H54 (cell line): ENCODE measurements at regions not wholly inside any gene's neighbourhood (a gene's known extent, or its start where the extent isn't known, plus 50 kb on each side); places are given as distances from the start of the nearest gene placed in this dataset.
"Not testable (repeated sequence)": the region's sequence is repeated elsewhere in the genome, so short reads cannot be mapped to it uniquely, and the experiment has no call there.

Experiments
- DNase-seq: peaks from one replicate; pipeline ENCODE4 v3.0.0; 2011; ENCODE audit warnings: low spot score, mixed read lengths; ENCODE audit not compliant: insufficient read length
- FAIRE-seq: peaks from 3 replicates; lab custom pipeline; 2011; peaks lifted over from hg19 to GRCh38; lab: Jason Lieb, UNC
- POLR2A ChIP-seq: IDR thresholded peaks from 2 replicates; pipeline ENCODE4 v1.6.1; 2011; ENCODE audit warnings: low read depth, mild to moderate bottlenecking, low read length

DNA sequence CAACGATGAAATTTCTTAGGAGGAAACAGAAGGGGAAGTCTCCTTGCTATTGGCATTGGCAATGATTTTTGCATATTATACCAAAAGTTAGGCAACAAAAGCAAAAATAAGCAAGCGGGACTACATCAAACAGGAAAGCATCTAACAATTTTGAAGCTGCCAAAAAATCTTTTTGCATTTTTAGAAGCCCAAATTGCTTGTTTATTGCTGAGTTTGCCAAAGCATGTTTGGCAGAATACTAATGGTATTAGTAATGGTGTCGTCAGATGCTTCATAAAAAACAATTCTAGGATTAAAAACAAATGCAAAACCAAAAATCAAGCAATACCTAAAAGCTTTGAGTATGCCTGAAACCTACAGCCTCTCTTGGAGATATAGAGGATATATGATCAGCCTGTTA is 80.0 kb downstream of the GALR1 start:
- TF ChIP-seq POLR2A: no peak
- no peak for FAIRE-seq

DNA sequence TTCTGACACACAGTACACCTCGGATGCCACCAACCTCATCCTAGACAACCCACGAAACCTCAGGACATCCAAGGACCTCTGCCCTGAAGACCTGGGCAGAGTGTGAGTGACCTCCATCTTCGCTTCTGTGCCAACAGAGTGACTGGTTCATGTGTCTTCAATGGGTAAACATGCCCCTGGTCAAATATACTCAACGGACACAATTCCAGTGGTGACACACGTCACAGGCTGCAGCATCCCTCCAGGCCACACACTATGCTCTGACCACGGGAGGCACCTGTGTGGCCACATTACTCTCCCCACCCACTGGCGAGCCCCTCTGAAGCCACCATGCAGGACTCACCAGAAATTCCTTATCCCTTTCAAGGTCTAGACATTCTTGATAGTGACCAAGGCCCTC is 85.2 kb downstream of the GALR1 start:
- no peak for TF ChIP-seq POLR2A
- DNase-seq (no peak), FAIRE-seq (no peak)

More for the DNA sequence above, 80.0 kb downstream of the GALR1 start:
- no peak for DNase-seq

DNA sequence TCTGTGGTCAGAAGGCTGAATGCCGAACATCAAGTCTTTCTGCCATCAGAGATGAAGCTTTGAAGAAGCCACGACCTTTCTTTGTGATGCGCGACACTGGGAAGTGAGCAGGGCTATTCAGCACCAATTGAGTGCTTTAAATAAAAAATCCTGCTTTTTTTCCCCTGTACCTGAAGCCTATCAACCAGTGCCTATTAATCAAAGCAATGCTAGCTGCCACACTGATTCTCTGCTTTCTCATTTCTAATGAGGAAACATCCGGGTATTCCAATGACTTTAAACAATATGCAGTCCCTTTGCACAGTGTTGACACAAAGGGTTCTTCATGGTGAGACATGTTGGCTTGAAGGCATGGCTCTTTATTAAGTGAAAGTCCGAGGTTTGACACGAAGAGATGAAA is 88.0 kb downstream of the GALR1 start:
- FAIRE-seq (no peak), DNase-seq (no peak)
- TF ChIP-seq POLR2A: no peak

DNA sequence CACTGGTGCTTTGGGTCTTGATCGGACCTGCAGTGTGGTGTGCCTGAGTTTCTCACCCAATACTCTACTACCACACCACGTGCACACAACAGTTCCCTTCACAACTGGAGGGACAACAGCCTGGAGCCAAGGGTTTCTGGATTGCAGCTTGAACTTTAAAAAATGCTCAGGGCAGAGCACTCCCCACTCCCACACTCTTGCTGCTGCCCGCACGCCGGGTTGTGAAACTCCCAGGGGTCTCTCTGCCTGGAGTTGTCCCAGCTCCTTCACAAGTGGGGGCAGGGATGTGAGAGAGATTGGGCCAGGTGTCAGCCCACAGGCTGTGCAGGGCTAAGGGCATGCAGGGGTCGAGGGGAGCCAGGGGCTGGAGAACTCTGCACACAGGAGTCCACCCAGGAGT is 89.4 kb downstream of the GALR1 start:
- no peak for TF ChIP-seq POLR2A
- no peak for FAIRE-seq
- DNase-seq: no peak

GRCh38 chr18:77339623-77340022 is 90.0 kb downstream of the GALR1 start:
- DNase-seq (no peak), FAIRE-seq (no peak)
- TF ChIP-seq POLR2A: no peak

DNA sequence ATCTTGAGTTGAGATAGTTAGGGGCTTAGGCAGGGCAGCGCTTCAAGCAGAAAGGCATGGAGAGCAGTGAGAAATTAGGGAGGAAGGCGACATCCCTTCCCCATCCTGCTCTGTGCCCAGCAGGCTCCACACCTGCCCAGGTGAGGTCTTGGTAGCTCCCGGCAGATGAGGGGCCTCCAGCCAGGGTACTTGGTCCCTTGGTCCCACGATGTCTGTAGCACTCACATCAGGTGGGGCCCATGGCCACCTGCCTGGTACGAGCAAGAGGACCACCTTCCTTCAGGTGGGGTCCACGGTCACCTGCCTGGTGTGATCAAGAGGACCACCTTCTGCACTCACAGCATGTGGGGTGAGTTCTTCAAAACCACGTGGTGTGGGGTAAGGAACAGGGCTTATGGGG is 91.2 kb downstream of the GALR1 start:
- no peak for DNase-seq
- TF ChIP-seq POLR2A: no peak
- no peak for FAIRE-seq

- FAIRE-seq (no peak), DNase-seq (no peak)
- no peak for TF ChIP-seq POLR2A
These were observed 92.1 kb downstream of the GALR1 start for GRCh38 chr18:77341527-77342325.

GRCh38 chr18:77342736-77343135 is 93.1 kb downstream of the GALR1 start:
- TF ChIP-seq POLR2A: no peak
- DNase-seq: no peak
- no peak for FAIRE-seq

GRCh38 chr18:77343846-77344510 is 94.3 kb downstream of the GALR1 start:
- no peak for FAIRE-seq
- no peak for TF ChIP-seq POLR2A
- no peak for DNase-seq

- no peak for DNase-seq
- no peak for TF ChIP-seq POLR2A
- no peak for FAIRE-seq
These were observed 95.3 kb downstream of the GALR1 start for GRCh38 chr18:77344786-77345500.

GRCh38 chr18:77346208-77346810 is 96.7 kb downstream of the GALR1 start:
- DNase-seq (no peak), FAIRE-seq (no peak)
- TF ChIP-seq POLR2A: no peak

DNA sequence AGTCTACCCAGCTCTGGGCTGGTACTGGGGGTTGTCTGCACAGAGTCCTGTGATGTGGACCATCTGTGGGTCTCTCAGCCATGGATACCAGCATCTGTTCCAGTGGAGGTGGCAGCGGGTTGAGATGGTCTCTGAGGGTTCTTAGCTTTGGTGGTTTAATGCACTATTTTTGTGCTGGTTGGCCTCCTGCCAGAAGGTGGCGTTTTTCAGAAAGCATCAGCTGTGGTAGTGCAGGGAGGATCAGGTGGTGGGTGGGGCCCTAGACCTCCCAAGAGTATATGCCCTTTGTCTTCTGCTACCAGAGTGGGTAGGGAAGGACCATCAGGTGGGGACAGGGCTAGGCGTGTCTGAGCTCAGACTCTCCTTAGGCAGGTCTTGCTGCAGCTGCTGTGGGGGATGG is 103.7 kb downstream of the GALR1 start:
- not testable (repeated sequence) for DNase-seq, FAIRE-seq

DNA sequence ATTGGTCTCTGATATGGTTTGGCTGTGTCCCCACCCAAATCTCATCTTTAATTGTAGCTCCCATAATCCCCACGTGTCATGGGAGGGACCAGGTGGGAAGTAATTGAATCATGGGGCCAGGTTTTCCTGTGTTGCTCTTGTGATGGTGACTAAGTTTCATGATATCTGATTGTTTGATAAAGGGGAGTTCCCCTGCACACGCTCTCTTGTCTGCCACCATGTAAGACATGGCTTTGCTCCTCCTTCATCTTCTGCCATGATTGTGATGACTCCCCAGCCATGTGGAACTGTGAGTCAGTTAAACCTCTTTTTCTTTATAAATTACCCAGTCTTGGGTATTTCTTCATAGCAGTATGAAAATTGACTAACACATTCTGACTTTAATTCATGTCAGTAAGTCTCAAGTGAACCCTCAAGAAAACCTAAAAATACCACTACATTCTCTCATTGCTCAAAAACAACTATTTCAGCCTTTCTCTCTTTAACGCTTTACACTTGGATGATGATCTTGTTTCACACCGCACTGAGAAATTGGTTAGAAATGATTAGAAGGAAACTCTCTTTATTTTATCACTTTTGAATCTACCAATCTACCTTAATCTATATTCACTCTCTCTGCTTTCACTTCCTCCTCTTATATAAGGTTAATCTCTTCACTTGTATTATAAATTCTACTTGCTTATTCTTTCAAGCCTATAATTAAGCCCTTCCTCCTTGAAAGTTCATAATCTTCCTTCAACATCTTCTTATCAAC is 110.1 kb downstream of the GALR1 start:
- no peak for TF ChIP-seq POLR2A
- FAIRE-seq: no peak
- no peak for DNase-seq
